HepG2 (cell line): ENCODE measurements at regions not wholly inside any gene's neighbourhood (a gene's known extent, or its start where the extent isn't known, plus 50 kb on each side); places are given as distances from the start of the nearest gene placed in this dataset.

Source experiments
- ATAC-seq: fragments of 200-7000 bp; cut with Tn5 transposase; 3 replicates; pipeline ENCODE4 v1.9.1; 2020; ENCODE audit warnings: mild to moderate bottlenecking, moderate library complexity
- BruUV-seq: library from RNA; stranded (reverse); fragments of 400-500 nt; replicated peaks from 2 replicates; lab custom pipeline; 2021; lab: Mats Ljungman, UMichigan
- CTCF ChIA-PET: fragments of 300-600 bp; formaldehyde crosslinking; extraction: SDS; loops from one replicate; lab custom pipeline; 2021; ENCODE audit warnings: low total read pairs, inconsistent platforms, low intra/inter-chr PET ratio; lab: Yijun Ruan, JAX
- POLR2A ChIA-PET: fragments of 350-600 bp; sonication (Branson Sonifier 250); formaldehyde crosslinking; loops from one replicate; lab custom pipeline; 2020; ENCODE audit warnings: antibody characterized with exemption, inconsistent platforms; lab: Yijun Ruan, JAX
- DNase-seq: peaks from one replicate; pipeline ENCODE4 v3.0.0-alpha.2; 2015; ENCODE audit warnings: low spot score
- FAIRE-seq: peaks from 3 replicates; lab custom pipeline; 2011; peaks lifted over from hg19 to GRCh38; lab: Jason Lieb, UNC
- H2AFZ ChIP-seq: one replicate; pipeline ENCODE4 v1.6.1; 2011; ENCODE audit warnings: low read length, inconsistent platforms
- H3K27ac ChIP-seq: fragments of 300-600 bp; 3 replicates; pipeline ENCODE4 v1.8.0; 2011; ENCODE audit warnings: mixed run types, mild to moderate bottlenecking, mixed read lengths, low read length, inconsistent platforms; ENCODE audit not compliant: insufficient read depth; ENCODE audit errors: extremely low read length
- H3K27me3 ChIP-seq, 2 experiments: fragments of 200-600 bp in 1 of 2; 2 replicates in 1 of 2; 3 replicates in 1 of 2; pipeline versions ENCODE4 v1.6.0 to v1.8.0; 2011; ENCODE audit warnings: low read length in 2 of 2, mild to moderate bottlenecking in 2 of 2, moderate library complexity in 2 of 2, inconsistent platforms in 1 of 2; ENCODE audit not compliant: insufficient read depth in 2 of 2, control insufficient read depth in 1 of 2
- H3K36me3 ChIP-seq, 2 experiments: fragments of 200-600 bp in 1 of 2; replicated peaks in 1 of 2; 2 replicates in 1 of 2; 3 replicates in 1 of 2; pipeline versions ENCODE4 v1.5.1 to v1.8.0; 2011; ENCODE audit warnings: low read length in 2 of 2, inconsistent platforms in 1 of 2; ENCODE audit not compliant: insufficient read depth in 2 of 2, control insufficient read depth in 1 of 2
- H3K4me1 ChIP-seq: 2 replicates; pipeline ENCODE4 v1.5.1; 2012; ENCODE audit warnings: low read length, inconsistent platforms; ENCODE audit not compliant: insufficient read depth
- H3K4me2 ChIP-seq: 2 replicates; pipeline ENCODE4 v1.6.0; 2011; ENCODE audit warnings: low read depth, low read length, inconsistent platforms
- H3K4me3 ChIP-seq, 3 experiments: fragments of 200-600 bp in 1 of 3; sonication (generic), shearing (Covaris generic) in 1 of 3; replicated peaks in 1 of 3; 2 replicates each; pipeline ENCODE4 v1.5.1; 2011 to 2016; ENCODE audit warnings: low read length in 3 of 3, inconsistent platforms in 2 of 3, low read depth in 2 of 3, mild to moderate bottlenecking in 2 of 3, control low read depth in 1 of 3, mixed read lengths in 1 of 3; ENCODE audit not compliant: insufficient read depth in 1 of 3
- H3K79me2 ChIP-seq: one replicate; pipeline ENCODE4 v1.6.1; 2011; ENCODE audit warnings: low read length, inconsistent platforms; ENCODE audit not compliant: insufficient read depth
- H3K9ac ChIP-seq: 2 replicates; pipeline ENCODE4 v1.6.0; 2011; ENCODE audit warnings: mild to moderate bottlenecking, low read depth, low read length, inconsistent platforms; ENCODE audit not compliant: insufficient read depth
- H3K9me3 ChIP-seq: 2 replicates; pipeline ENCODE4 v1.5.1; 2012; ENCODE audit warnings: mild to moderate bottlenecking, low read length
- H4K20me1 ChIP-seq: 2 replicates; pipeline ENCODE4 v1.6.0; 2011; ENCODE audit warnings: inconsistent platforms, mild to moderate bottlenecking, low read length, moderate library complexity; ENCODE audit not compliant: insufficient read depth
- BCLAF1 ChIP-seq: fragments of 450-650 bp; IDR thresholded peaks from 2 replicates; pipeline ENCODE4 v1.6.1; 2017; ENCODE audit warnings: mild to moderate bottlenecking
- DRAP1 ChIP-seq: IDR thresholded peaks from 2 replicates; pipeline ENCODE4 v1.6.1; 2016; ENCODE audit warnings: missing genetic modification reagents, missing compliant biosample characterization
- GABPB1 ChIP-seq: IDR thresholded peaks from 2 replicates; pipeline ENCODE4 v1.6.1; 2016; ENCODE audit warnings: mild to moderate bottlenecking, missing genetic modification reagents, moderate library complexity, missing compliant biosample characterization
- GATAD2A ChIP-seq: IDR thresholded peaks from 2 replicates; pipeline ENCODE4 v1.6.1; 2016
- NFE2L2 ChIP-seq: fragments of 150-350 bp; IDR thresholded peaks from 2 replicates; pipeline ENCODE4 v1.6.1; 2014; ENCODE audit warnings: low read length
- PHF21A ChIP-seq: sonication (generic); formaldehyde crosslinking; IDR thresholded peaks from 2 replicates; pipeline ENCODE4 v1.5.0; 2020; ENCODE audit warnings: mild to moderate bottlenecking, missing genetic modification reagents
- SALL2 ChIP-seq: sonication (generic); formaldehyde crosslinking; IDR thresholded peaks from 2 replicates; pipeline ENCODE4 v1.8.1; 2023; ENCODE audit warnings: mild to moderate bottlenecking, missing genetic modification reagents, inconsistent platforms
- SUZ12 ChIP-seq: fragments of 150-350 bp; IDR thresholded peaks from 2 replicates; pipeline ENCODE4 v1.6.1; 2014; ENCODE audit warnings: low read depth, low read length
- ZFP1 ChIP-seq: IDR thresholded peaks from 2 replicates; pipeline ENCODE4 v1.6.1; 2016
- ZHX1 ChIP-seq: sonication (generic); formaldehyde crosslinking; IDR thresholded peaks from 2 replicates; pipeline ENCODE4 v1.8.1; 2022; ENCODE audit warnings: low read depth, mild to moderate bottlenecking, missing genetic modification reagents
- WGBS: methylation state at CpG from one replicate; pipeline ENCODE4 v1.1.6; 2017; ENCODE audit warnings: low lambda C conversion rate; 5-methylcytosine and 5-hydroxymethylcytosine counted together
- in situ Hi-C: cut with HindIII; loops from 2 replicates; pipeline ENCODE4 v1.10.0; 2017; ENCODE audit warnings: low pct_unique_long_range_greater_than_20kb; ENCODE audit not compliant: extremely low pct_ligation_motif_present
- intact Hi-C: fragments of 100-400 bp; cut with micrococcal nuclease; formaldehyde crosslinking; loops from one replicate; pipeline ENCODE4 v1.10.0; 2022; ENCODE audit not compliant: unreplicated experiment

- in situ Hi-C loops, result no loop called here
- no peak overlapping the region for H2AFZ ChIP-seq
- intact Hi-C loops, result loop anchor here (10.0 kb wide), 1 partner anchor 61 kb away; no protein-coding TSS in a partner anchor
- H3K27ac ChIP-seq, result no peak overlapping the region
- no peak for TF ChIP-seq BCLAF1
- TF ChIP-seq ZHX1, result no peak
- no peak for TF ChIP-seq GABPB1
- TF ChIP-seq PHF21A, result no peak
- no peak for TF ChIP-seq DRAP1
- no peak for TF ChIP-seq NFE2L2
- no peak for TF ChIP-seq SALL2 (CRISPR knock-in tag)
- no peak for TF ChIP-seq ZFP1 (CRISPR knock-in tag)
- TF ChIP-seq GATAD2A (CRISPR knock-in tag), result no peak
- no peak for TF ChIP-seq SUZ12
- H3K4me3 ChIP-seq, result no peak overlapping the region
- no peaks in the 10 kb centered on the region for H3K36me3 ChIP-seq
- POLR2A ChIA-PET, result no interaction called here
- no peaks in the 10 kb centered on the region for H3K79me2 ChIP-seq
- FAIRE-seq, result no peak
- H3K4me1 ChIP-seq, result peaks cover 15% of the 10 kb centered on the region; the same call in 1 of the 2 replicates
- no peak overlapping the region for H3K4me2 ChIP-seq
- BruUV-seq, result no TSS peak
- H3K27me3 ChIP-seq, result peaks cover 0 to 8% of the 10 kb centered on the region in 2 experiments; a peak in 3 of 5 replicates
- H3K9ac ChIP-seq, result no peak overlapping the region
- 12% methylated on average over 2 of the region's 2 CpGs for whole genome bisulfite sequencing
- no peaks in the 10 kb centered on the region for H3K9me3 ChIP-seq
- no peak for DNase-seq
- CTCF ChIA-PET, result no interaction called here
- H4K20me1 ChIP-seq, result no peaks in the 10 kb centered on the region
- no peak for ATAC-seq
Measured at GRCh38 chr15:31195871-31196270, 94.3 kb upstream of the TRPM1 start.
